ENCODE measurements at regions not wholly inside any gene's neighbourhood (a gene's known extent, or its start where the extent isn't known, plus 50 kb on each side); places are given as distances from the start of the nearest gene placed in this dataset.

- TF ChIP-seq, protein P1, sequence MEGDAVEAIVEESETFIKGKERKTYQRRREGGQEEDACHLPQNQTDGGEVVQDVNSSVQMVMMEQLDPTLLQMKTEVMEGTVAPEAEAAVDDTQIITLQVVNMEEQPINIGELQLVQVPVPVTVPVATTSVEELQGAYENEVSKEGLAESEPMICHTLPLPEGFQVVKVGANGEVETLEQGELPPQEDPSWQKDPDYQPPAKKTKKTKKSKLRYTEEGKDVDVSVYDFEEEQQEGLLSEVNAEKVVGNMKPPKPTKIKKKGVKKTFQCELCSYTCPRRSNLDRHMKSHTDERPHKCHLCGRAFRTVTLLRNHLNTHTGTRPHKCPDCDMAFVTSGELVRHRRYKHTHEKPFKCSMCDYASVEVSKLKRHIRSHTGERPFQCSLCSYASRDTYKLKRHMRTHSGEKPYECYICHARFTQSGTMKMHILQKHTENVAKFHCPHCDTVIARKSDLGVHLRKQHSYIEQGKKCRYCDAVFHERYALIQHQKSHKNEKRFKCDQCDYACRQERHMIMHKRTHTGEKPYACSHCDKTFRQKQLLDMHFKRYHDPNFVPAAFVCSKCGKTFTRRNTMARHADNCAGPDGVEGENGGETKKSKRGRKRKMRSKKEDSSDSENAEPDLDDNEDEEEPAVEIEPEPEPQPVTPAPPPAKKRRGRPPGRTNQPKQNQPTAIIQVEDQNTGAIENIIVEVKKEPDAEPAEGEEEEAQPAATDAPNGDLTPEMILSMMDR (IDR thresholded peaks at IDR 0.05), result no peak
- no peak for TF ChIP-seq POLR2A (IDR thresholded peaks at IDR 0.05)
Measured at GRCh38 chr3:106006571-106006970, 137.8 kb upstream of the CBLB start.
